ENCODE measurements at regions not wholly inside any gene's neighbourhood (a gene's known extent, or its start where the extent isn't known, plus 50 kb on each side); places are given as distances from the start of the nearest gene placed in this dataset.

- DNase-seq (ENCODE audit: low read depth in 2 of 2) = no peak
Observed at GRCh38 chr5:17891881-17892280, 257.6 kb downstream of the TAF11L14 start.

- no peak for DNase-seq (ENCODE audit: low read depth in 2 of 2)
Observed at GRCh38 chr5:17893026-17893635, 258.9 kb downstream of the TAF11L14 start.

- DNase-seq (ENCODE audit: low read depth in 2 of 2) = no peak
Observed at GRCh38 chr5:17895288-17896033, 261.2 kb downstream of the TAF11L14 start.

DNA sequence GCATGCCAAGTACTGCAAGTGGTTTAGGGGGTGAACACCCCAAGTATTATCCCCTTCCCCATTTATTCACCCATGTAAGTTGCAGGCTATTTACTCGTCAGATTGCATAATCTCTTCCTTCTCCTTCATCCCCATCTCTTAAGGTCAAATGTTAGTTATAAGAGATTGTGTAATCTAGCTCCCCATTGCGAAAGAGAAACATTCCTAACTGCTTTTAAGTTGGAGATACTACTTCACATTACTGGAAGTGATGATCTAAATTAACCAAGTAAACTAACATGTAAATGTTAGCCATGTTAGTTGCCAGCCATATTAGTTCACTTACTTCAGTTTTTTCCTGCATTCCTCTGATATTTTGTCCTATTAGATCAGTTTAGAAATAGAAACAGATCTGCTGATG lies 262.3 kb downstream of the TAF11L14 start:
- no peak for DNase-seq (ENCODE audit: low read depth in 2 of 2)

GRCh38 chr5:17897776-17898175 lies 263.5 kb downstream of the TAF11L14 start:
- no peak for DNase-seq (ENCODE audit: low read depth in 2 of 2)

GRCh38 chr5:17898766-17899165 lies 264.5 kb downstream of the TAF11L14 start:
- DNase-seq (ENCODE audit: low read depth in 2 of 2) = no peak

DNA sequence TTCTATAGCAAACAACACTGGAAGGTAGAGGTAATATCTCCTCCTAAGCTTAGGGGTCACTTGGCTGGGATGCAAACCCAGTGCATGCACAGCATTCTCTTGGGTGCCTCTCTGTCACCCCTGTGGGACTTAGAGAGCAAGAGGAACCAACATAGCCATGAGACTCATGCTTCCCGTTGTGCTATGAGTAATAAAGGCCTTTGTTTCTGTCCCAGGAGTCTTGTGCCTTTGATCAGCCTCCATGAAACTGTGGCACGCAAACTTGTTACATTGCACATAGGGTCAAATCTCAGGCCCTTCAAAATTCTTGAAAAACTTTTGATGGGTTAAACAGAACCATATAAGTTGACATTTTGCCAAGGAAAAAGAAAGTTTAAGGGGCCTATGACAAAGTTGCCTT lies 272.8 kb downstream of the TAF11L14 start:
- DNase-seq (ENCODE audit: low read depth in 2 of 2) = no peak

DNA sequence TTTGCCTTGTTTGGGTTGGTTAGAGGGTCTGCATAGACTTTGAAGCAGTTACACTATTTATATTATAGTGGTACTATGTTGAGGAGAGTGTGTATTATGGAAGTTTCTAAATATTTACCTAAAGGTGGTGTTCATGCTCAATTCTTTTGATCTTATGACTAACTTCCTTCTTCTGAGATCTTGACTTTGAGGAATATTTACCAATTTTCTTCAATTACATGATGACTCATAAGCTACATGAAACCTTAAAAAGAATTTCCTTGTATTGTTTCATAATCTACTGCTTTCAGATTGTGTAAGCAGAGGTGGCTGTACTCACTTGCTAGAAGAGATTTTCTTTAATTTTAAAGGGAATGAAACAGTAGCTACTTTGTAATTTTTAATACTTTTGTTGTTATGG lies 276.1 kb downstream of the TAF11L14 start:
- no peak for DNase-seq (ENCODE audit: low read depth in 2 of 2)

DNA sequence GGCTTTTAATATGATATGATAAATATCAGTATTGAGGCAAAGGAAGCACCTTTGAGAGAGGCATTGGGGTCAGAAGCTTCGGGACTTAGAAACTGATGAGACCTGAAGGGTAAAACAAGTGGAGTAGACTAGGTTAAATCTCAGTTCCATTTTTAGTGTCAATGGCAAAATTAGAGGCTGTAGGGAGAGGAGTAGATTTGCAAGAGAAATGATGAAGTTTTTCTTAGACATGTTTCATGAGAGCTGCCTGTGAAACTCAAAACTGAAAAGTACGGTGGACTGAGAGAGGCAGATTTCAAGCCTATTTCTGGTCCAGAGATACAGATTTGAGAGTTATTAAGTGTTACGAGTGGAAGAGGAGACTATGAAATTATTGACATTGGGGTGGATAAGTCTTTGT lies 278.5 kb downstream of the TAF11L14 start:
- no peak for DNase-seq (ENCODE audit: low read depth in 2 of 2)

DNA sequence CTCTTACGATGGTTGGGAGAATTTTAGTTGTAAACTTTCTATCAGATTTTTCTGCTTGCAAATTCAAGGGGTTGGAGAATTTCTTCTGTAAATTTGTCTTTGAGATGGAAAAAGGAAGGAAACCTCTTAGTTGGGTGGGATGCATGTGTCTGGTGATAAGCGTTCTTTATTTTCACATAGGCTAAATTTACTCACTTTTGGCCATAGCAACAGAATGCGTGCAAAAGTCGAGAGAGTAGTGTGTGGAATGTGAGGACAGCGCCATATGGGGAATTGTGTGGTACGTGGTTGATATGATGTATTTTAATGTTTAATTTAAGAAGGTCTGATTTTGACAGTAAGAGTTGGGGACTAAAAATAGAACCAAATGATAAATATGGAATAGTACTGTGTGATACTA lies 282.2 kb downstream of the TAF11L14 start:
- DNase-seq (ENCODE audit: low read depth in 2 of 2) = no peak

DNA sequence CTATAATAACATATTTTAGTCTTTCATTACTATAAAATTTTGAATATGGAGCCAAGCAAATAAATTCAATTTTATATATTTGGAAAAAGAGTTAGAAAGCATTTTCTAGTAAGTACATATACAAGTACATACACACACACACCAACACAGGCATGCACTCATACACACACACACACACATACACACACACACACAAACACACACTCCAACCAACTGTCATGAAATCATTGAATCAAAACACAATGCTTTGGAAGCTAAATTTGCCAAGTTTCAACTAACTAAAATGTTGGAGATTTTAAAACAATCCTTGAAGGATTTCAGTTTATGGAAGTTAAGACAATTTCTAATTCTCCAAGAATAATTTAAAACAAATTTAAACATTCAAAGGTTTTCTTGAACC lies 283.2 kb downstream of the TAF11L14 start:
- DNase-seq (ENCODE audit: low read depth in 2 of 2) = no peak

DNA sequence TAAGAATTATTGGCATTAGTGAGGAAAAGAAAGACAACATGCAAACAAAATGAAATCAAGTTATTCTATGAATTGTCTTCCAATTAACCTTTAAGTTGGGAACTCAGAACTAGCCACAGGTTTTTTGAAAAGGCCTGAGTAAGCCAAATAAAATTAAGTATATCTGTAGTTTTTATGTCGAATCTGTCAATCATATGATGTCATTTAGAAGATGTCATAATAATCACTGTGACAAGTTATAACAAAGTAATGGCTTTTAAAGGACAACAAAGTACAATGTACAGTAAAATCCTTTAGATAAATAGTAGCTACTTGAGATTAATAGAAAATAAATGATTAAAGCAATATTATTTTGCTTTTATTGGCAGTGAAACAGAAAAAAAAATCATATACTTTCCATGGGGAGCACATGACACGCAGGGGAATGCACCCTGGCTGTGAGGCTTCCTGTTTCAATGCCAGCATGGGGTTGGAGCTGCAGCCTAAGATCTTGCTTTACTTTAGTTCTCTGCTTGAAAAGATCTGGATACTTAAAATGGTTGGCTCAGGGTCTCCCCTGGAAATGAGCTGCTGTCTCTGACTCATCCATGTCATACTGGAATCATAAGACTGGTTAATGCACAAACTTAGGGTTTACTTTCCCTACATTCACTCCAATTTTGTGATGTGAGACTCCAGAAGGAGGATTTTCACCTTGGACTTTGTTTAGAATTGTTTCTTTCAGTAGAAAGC lies 284.3 kb downstream of the TAF11L14 start:
- DNase-seq (ENCODE audit: low read depth in 2 of 2) = no peak

DNA sequence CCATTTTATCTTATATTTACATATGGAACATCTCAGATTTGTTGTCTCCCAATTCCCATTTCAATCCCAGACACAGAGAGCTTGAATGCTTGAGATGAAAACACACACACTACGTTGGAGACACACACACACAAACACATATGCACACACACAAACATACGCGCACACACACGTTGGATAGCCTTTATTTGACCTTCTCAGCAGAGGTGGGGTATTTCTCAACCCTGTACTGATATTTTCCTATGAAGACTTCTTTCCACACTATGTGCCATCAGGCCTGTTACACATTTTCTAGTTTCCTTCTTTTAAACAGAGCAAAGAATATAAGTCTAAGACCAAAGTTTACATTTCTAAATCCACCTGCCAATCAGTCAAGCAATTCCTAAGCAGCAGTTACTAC lies 291.0 kb downstream of the TAF11L14 start:
- no peak for DNase-seq (ENCODE audit: low read depth in 2 of 2)

- DNase-seq (ENCODE audit: low read depth in 2 of 2) = no peak
Observed at GRCh38 chr5:17928581-17928981, 294.3 kb downstream of the TAF11L14 start.

DNA sequence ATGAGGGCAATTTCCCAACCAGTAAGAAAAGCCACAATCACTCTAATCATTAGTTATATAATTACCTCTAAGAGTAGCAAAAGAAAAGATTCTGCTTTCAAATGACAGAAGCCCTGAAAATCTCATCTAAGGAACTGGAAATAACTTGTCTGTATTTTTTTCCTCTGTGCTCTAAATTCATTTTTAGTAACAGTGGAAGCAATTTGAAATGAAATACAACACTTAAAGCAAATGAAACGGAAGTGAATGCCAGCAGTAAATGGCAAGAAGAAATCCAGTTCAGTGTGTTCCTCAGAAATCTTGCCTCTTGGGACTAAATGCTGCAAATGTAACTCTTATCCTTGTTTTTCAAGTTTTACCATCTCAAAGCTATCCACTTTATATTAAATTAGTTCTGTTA lies 294.9 kb downstream of the TAF11L14 start:
- DNase-seq (ENCODE audit: low read depth in 2 of 2) = no peak

- DNase-seq (ENCODE audit: low read depth in 2 of 2) = no peak
Observed at GRCh38 chr5:17930346-17930745, 296.1 kb downstream of the TAF11L14 start.

GRCh38 chr5:17944046-17944445 lies 309.8 kb downstream of the TAF11L14 start:
- no peak for DNase-seq (ENCODE audit: low read depth in 2 of 2)

DNA sequence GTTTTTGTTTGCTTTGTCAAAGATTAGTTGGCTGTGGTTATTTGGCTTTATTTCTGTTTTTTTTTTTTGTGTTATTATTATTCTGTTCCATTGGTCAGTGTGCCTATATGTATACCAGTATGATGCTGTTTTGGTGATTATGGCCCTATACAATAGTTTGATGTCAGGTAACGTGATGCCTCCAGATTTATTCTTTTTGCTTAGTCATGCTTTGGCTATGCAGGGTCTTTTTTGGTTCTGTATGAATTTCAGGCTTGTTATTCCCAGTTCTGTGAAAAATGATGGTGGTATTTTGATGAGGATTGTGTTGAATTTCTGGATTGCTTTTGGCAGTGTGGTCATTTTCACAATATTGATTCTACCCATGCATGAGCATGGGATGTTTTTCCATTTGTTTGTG lies 312.8 kb downstream of the TAF11L14 start:
- no peak for DNase-seq (ENCODE audit: low read depth in 2 of 2)

GRCh38 chr5:17951392-17952169 lies 317.3 kb downstream of the TAF11L14 start:
- no peak for DNase-seq (ENCODE audit: low read depth in 2 of 2)

- no peak for DNase-seq (ENCODE audit: low read depth in 2 of 2)
Observed at GRCh38 chr5:17952231-17952630, 318.0 kb downstream of the TAF11L14 start.

- no peak for DNase-seq (ENCODE audit: low read depth in 2 of 2)
Observed at GRCh38 chr5:17964067-17964466, 329.8 kb downstream of the TAF11L14 start.
